ENCODE measurements at regions not wholly inside any gene's neighbourhood (a gene's known extent, or its start where the extent isn't known, plus 50 kb on each side); places are given as distances from the start of the nearest gene placed in this dataset.

GRCh38 chr3:194212845-194213331, 76.9 kb downstream of the HES1 start:
- TF ChIP-seq CTCF (IDR thresholded peaks at IDR 0.05): no peak
- TF ChIP-seq EP300 (IDR thresholded peaks at IDR 0.05): no peak

Data from sigmoid colon (tissue), 4 donors.